ENCODE measurements at regions not wholly inside any gene's neighbourhood (a gene's known extent, or its start where the extent isn't known, plus 50 kb on each side); places are given as distances from the start of the nearest gene placed in this dataset.

GRCh38 chr1:53408755-53409129 lies 50.5 kb upstream of the DMRTB1 start:
- no peak for TF ChIP-seq CTCF (IDR thresholded peaks at IDR 0.05)
- no peak for TF ChIP-seq EZH2phosphoT487 (IDR thresholded peaks at IDR 0.05; ENCODE audit: borderline replicate concordance, low read depth)

All from SK-N-SH (cell line).